H4 (cell line): ENCODE measurements at regions not wholly inside any gene's neighbourhood (a gene's known extent, or its start where the extent isn't known, plus 50 kb on each side); places are given as distances from the start of the nearest gene placed in this dataset.
A peak's percentile ranks its signal among the peaks of the same experiment; 100 is the strongest.
"Not testable (repeated sequence)": the region's sequence is repeated elsewhere in the genome, so short reads cannot be mapped to it uniquely, and the experiment has no call there.

Source experiments
- DNase-seq: peaks from one replicate; pipeline ENCODE4 v3.0.0-alpha.2; 2015; ENCODE audit warnings: low spot score

- DNase-seq: no peak
These were observed 228.2 kb downstream of the STK31 start for GRCh38 chr7:23938215-23938614.

GRCh38 chr7:23938937-23939552 lies 229.0 kb downstream of the STK31 start:
- peak; percentile 89 for DNase-seq

- DNase-seq: not testable (repeated sequence)
These were observed 229.7 kb downstream of the STK31 start for GRCh38 chr7:23939747-23940146.

- DNase-seq: no peak
These were observed 231.5 kb downstream of the STK31 start for GRCh38 chr7:23941551-23941950.

GRCh38 chr7:23942032-23942431 lies 232.0 kb downstream of the STK31 start:
- DNase-seq: no peak

- DNase-seq: no peak
These were observed 234.1 kb downstream of the STK31 start for GRCh38 chr7:23944131-23944530.

GRCh38 chr7:23945472-23945871 lies 235.5 kb downstream of the STK31 start:
- no peak for DNase-seq

GRCh38 chr7:23955145-23955544 lies 245.1 kb downstream of the STK31 start:
- DNase-seq: no peak

- DNase-seq: no peak
These were observed 245.7 kb downstream of the STK31 start for GRCh38 chr7:23955600-23956149.

- DNase-seq: no peak
These were observed 247.0 kb downstream of the STK31 start for GRCh38 chr7:23956772-23957576.

- no peak for DNase-seq
These were observed 249.8 kb downstream of the STK31 start for GRCh38 chr7:23959821-23960220.

- DNase-seq: no peak
These were observed 250.3 kb downstream of the STK31 start for GRCh38 chr7:23960361-23960760.

- no peak for DNase-seq
These were observed 253.6 kb downstream of the STK31 start for GRCh38 chr7:23963461-23964165.

- no peak for DNase-seq
These were observed 254.7 kb downstream of the STK31 start for GRCh38 chr7:23964715-23965114.

- no peak for DNase-seq
These were observed 255.3 kb downstream of the STK31 start for GRCh38 chr7:23965296-23965695.

- no peak for DNase-seq
These were observed 256.9 kb downstream of the STK31 start for GRCh38 chr7:23966941-23967340.

GRCh38 chr7:23967949-23968599 lies 258.1 kb downstream of the STK31 start:
- no peak for DNase-seq

- DNase-seq: no peak
These were observed 258.8 kb downstream of the STK31 start for GRCh38 chr7:23968791-23969190.

- DNase-seq: no peak
These were observed 259.4 kb downstream of the STK31 start for GRCh38 chr7:23969443-23969842.

GRCh38 chr7:23970193-23970592 lies 260.2 kb downstream of the STK31 start:
- DNase-seq: no peak

- DNase-seq: no peak
These were observed 261.0 kb downstream of the STK31 start for GRCh38 chr7:23971031-23971430.

GRCh38 chr7:23972057-23972456 lies 262.0 kb downstream of the STK31 start:
- no peak for DNase-seq
